ENCODE measurements at regions not wholly inside any gene's neighbourhood (a gene's known extent, or its start where the extent isn't known, plus 50 kb on each side); places are given as distances from the start of the nearest gene placed in this dataset.

- no peak for TF ChIP-seq POLR2A (IDR thresholded peaks at IDR 0.05)
- no peak for TF ChIP-seq CTCF (IDR thresholded peaks at IDR 0.05)
Measured at GRCh38 chr15:96670389-96670788, 339.9 kb downstream of the NR2F2 start.
